Endothelial cell of umbilical vein (primary cell): ENCODE measurements at regions not wholly inside any gene's neighbourhood (a gene's known extent, or its start where the extent isn't known, plus 50 kb on each side); places are given as distances from the start of the nearest gene placed in this dataset.
A peak's percentile ranks its signal among the peaks of the same experiment; 100 is the strongest.

ENCODE experiments used
- BruUV-seq: library from RNA; stranded (reverse); fragments of 400-500 nt; replicated peaks from 2 replicates; lab custom pipeline; 2021; lab: Mats Ljungman, UMichigan
- CTCF ChIA-PET: fragments of 300-600, 350-600 bp; sonication (Branson Sonifier 250); formaldehyde crosslinking; loops from one replicate; lab custom pipeline; 2021; ENCODE audit warnings: antibody characterized with exemption, inconsistent platforms; lab: Charles Lee
- POLR2A ChIA-PET: fragments of 300-600, 350-600 bp; sonication (Branson Sonifier 250); formaldehyde crosslinking; loops from one replicate; lab custom pipeline; 2021; ENCODE audit warnings: antibody characterized with exemption, inconsistent platforms; lab: Charles Lee
- DNase-seq: peaks from one replicate; pipeline ENCODE4 v3.0.0-alpha.2; 2011; ENCODE audit warnings: low read depth, low spot score
- FAIRE-seq: peaks from 2 replicates; lab custom pipeline; 2011; peaks lifted over from hg19 to GRCh38; lab: Jason Lieb, UNC
- H2AFZ ChIP-seq: 2 replicates; pipeline ENCODE4 v1.6.0; 2012; ENCODE audit warnings: low read depth, low read length, control low read depth, inconsistent platforms
- H3K27ac ChIP-seq: 2 replicates; pipeline ENCODE4 v1.5.1; 2011; ENCODE audit warnings: low read depth, mild to moderate bottlenecking, control low read depth, low read length, moderate library complexity; ENCODE audit not compliant: insufficient read depth
- H3K27me3 ChIP-seq, 2 experiments: 2 replicates each; pipeline versions ENCODE4 v1.6.0 to v1.6.1; 2011; ENCODE audit warnings: low read length in 2 of 2, mixed read lengths in 1 of 2; ENCODE audit not compliant: control insufficient read depth in 2 of 2, insufficient read depth in 2 of 2
- H3K36me3 ChIP-seq, 2 experiments: 2 replicates in 1 of 2; 3 replicates in 1 of 2; pipeline ENCODE4 v1.5.1; 2011; ENCODE audit warnings: low read length in 2 of 2, mild to moderate bottlenecking in 1 of 2, moderate library complexity in 1 of 2; ENCODE audit not compliant: control insufficient read depth in 2 of 2, insufficient read depth in 2 of 2; ENCODE audit errors: extremely low read depth in 1 of 2
- H3K4me1 ChIP-seq: 3 replicates; pipeline ENCODE4 v1.5.1; 2011; ENCODE audit warnings: mild to moderate bottlenecking, low read length; ENCODE audit not compliant: control insufficient read depth, insufficient read depth; ENCODE audit errors: extremely low read depth
- H3K4me2 ChIP-seq: 2 replicates; pipeline ENCODE4 v1.6.1; 2011; ENCODE audit warnings: low read length, control low read depth, mixed read lengths; ENCODE audit not compliant: insufficient read depth
- H3K4me3 ChIP-seq, 3 experiments: fragments of 200-600 bp in 1 of 3; sonication (generic), shearing (Covaris generic) in 1 of 3; replicated peaks in 1 of 3; 2 replicates each; pipeline ENCODE4 v1.5.1; 2011 to 2016; ENCODE audit warnings: control low read depth in 3 of 3, low read length in 3 of 3, mild to moderate bottlenecking in 2 of 3, inconsistent platforms in 1 of 3, low read depth in 1 of 3, moderate library complexity in 1 of 3; ENCODE audit not compliant: insufficient read depth in 1 of 3
- H3K79me2 ChIP-seq: 2 replicates; pipeline ENCODE4 v1.6.0; 2012; ENCODE audit warnings: low read length, inconsistent platforms; ENCODE audit not compliant: control insufficient read depth, insufficient read depth
- H3K9ac ChIP-seq: replicated peaks from 2 replicates; pipeline ENCODE3; 2011; ENCODE audit warnings: low read length, control low read depth; ENCODE audit not compliant: insufficient read depth; ENCODE audit errors: extremely low read depth
- H3K9me1 ChIP-seq: replicated peaks from 3 replicates; pipeline ENCODE4 v1.6.0; 2011; ENCODE audit warnings: mild to moderate bottlenecking, low read length; ENCODE audit not compliant: control insufficient read depth, insufficient read depth; ENCODE audit errors: extremely low read depth
- H3K9me3 ChIP-seq: replicated peaks from 2 replicates; pipeline ENCODE4 v1.5.1; 2012; ENCODE audit warnings: low read length, inconsistent platforms; ENCODE audit not compliant: control insufficient read depth, insufficient read depth
- H4K20me1 ChIP-seq: replicated peaks from 2 replicates; pipeline ENCODE3; 2011; ENCODE audit warnings: mild to moderate bottlenecking, low read length; ENCODE audit not compliant: control insufficient read depth, insufficient read depth; ENCODE audit errors: extremely low read depth
- CTCF ChIP-seq, 2 donors: IDR thresholded peaks; 1 replicate in 1 of 2; 2 replicates in 1 of 2; pipeline ENCODE4 v1.5.1; 2011; ENCODE audit warnings: low read length in 2 of 2, mild to moderate bottlenecking in 2 of 2, moderate library complexity in 2 of 2, control low read depth in 1 of 2, inconsistent platforms in 1 of 2, low read depth in 1 of 2; ENCODE audit not compliant: insufficient read depth in 1 of 2; ENCODE audit errors: extremely low read depth in 1 of 2
- FOS ChIP-seq: IDR thresholded peaks from 2 replicates; pipeline ENCODE4 v1.6.1; 2011; ENCODE audit warnings: mild to moderate bottlenecking, low read length, moderate library complexity, borderline replicate concordance; ENCODE audit not compliant: insufficient read depth
- JUN ChIP-seq: IDR thresholded peaks from 2 replicates; pipeline ENCODE4 v1.6.1; 2011; ENCODE audit warnings: borderline replicate concordance, low read depth; ENCODE audit not compliant: insufficient read length, insufficient read depth
- POLR2A ChIP-seq: IDR thresholded peaks from 2 replicates; pipeline ENCODE4 v1.6.1; 2012; ENCODE audit warnings: low read depth, mild to moderate bottlenecking, control low read depth, low read length
- dilution Hi-C: fragments of 300-500 bp; cut with MboI; formaldehyde crosslinking; loops from one replicate; pipeline ENCODE4 v1.15.0; 2019; ENCODE audit warnings: low sequenced_read_pairs; ENCODE audit not compliant: extremely low pct_ligation_motif_present
- intact Hi-C: fragments of 100-400 bp; cut with micrococcal nuclease; formaldehyde crosslinking; loops from one replicate; pipeline ENCODE4 v1.10.0; 2022

GRCh38 chr2:37782721-37783371 lies 111.4 kb upstream of the CDC42EP3 start:
- Histone ChIP-seq H2AFZ (peak overlapping the region; percentile 71), H3K79me2 (no peaks in the 10 kb centered on the region), H3K4me1 (peaks cover 27% of the 10 kb centered on the region), H3K4me2 (no peak overlapping the region), H3K36me3 (no peaks in the 10 kb centered on the region), H3K9me1 (no peaks in the 10 kb centered on the region), H3K4me3 (no peak overlapping the region), H4K20me1 (no peaks in the 10 kb centered on the region), H3K9me3 (no peaks in the 10 kb centered on the region), H3K27ac (no peak overlapping the region), H3K9ac (no peak overlapping the region), H3K27me3 (no peaks in the 10 kb centered on the region)
- DNase-seq (no peak), FAIRE-seq (peak; percentile 52)
- BruUV-seq, result no TSS peak
- no peak for TF ChIP-seq JUN
- ChIA-PET CTCF (interaction anchor here (0.7 to 1.3 kb wide), 4 partner anchors 50 to 387 kb away, joined by 3 to 5 read pairs (median 3); no protein-coding TSS in a partner anchor), POLR2A (no interaction called here)
- dilution Hi-C loops (no loop called here), intact Hi-C loops (no loop called here)

- BruUV-seq, result no TSS peak
- intact Hi-C loops, result no loop called here
Observed at GRCh38 chr2:37783545-37783944, 112.1 kb upstream of the CDC42EP3 start.

More at GRCh38 chr2:37783545-37783944, 112.1 kb upstream of the CDC42EP3 start:
- Histone ChIP-seq H4K20me1 (no peaks in the 10 kb centered on the region), H3K79me2 (no peaks in the 10 kb centered on the region), H3K9me1 (no peaks in the 10 kb centered on the region), H3K27me3 (no peaks in the 10 kb centered on the region), H3K4me2 (no peak overlapping the region), H3K4me3 (no peak overlapping the region), H3K9ac (no peak overlapping the region), H3K9me3 (no peaks in the 10 kb centered on the region), H2AFZ (no peak overlapping the region), H3K36me3 (no peaks in the 10 kb centered on the region), H3K4me1 (peaks cover 23% of the 10 kb centered on the region), H3K27ac (no peak overlapping the region)
- no peak for FAIRE-seq
- CTCF ChIA-PET, result no interaction called here
- no peak for DNase-seq
- dilution Hi-C loops, result no loop called here
- POLR2A ChIA-PET, result no interaction called here
- TF ChIP-seq CTCF (IDR thresholded peaks at IDR 0.05; ENCODE audit: extremely low read depth in 1 of 2, insufficient read depth in 1 of 2, low read depth in 1 of 2, low read length in 2 of 2), result no peak
- TF ChIP-seq POLR2A, result no peak
- no peak for TF ChIP-seq FOS
